H9 (cell line): ENCODE measurements at regions not wholly inside any gene's neighbourhood (a gene's known extent, or its start where the extent isn't known, plus 50 kb on each side); places are given as distances from the start of the nearest gene placed in this dataset.

Experiments
- DNase-seq: peaks from one replicate; pipeline ENCODE4 v3.0.0-alpha.2; 2017
- H2AFZ ChIP-seq: one replicate; pipeline ENCODE4 v1.6.1; 2013; ENCODE audit warnings: mild to moderate bottlenecking, low read length, control low read depth, moderate library complexity
- H2AK5ac ChIP-seq: 2 replicates; pipeline ENCODE4 v1.6.1; 2013; ENCODE audit warnings: low read length, control low read depth, mixed read lengths; ENCODE audit not compliant: insufficient read length
- H2BK120ac ChIP-seq: one replicate; pipeline ENCODE4 v1.6.1; 2013; ENCODE audit warnings: low read depth, mild to moderate bottlenecking, low read length, control low read depth, inconsistent platforms; ENCODE audit not compliant: poor library complexity, severe bottlenecking
- H2BK12ac ChIP-seq: 2 replicates; pipeline ENCODE4 v1.6.1; 2013; ENCODE audit warnings: low read length, control low read depth, mixed read lengths, low read depth; ENCODE audit not compliant: insufficient read length
- H2BK15ac ChIP-seq: 2 replicates; pipeline ENCODE4 v1.6.1; 2013; ENCODE audit warnings: low read depth, low read length, control low read depth
- H2BK20ac ChIP-seq: one replicate; pipeline ENCODE4 v1.6.1; 2013; ENCODE audit warnings: low read depth, mild to moderate bottlenecking, low read length, control low read depth, inconsistent platforms; ENCODE audit not compliant: poor library complexity, severe bottlenecking
- H2BK5ac ChIP-seq: 2 replicates; pipeline ENCODE4 v1.6.1; 2013; ENCODE audit warnings: low read length, control low read depth, mixed read lengths; ENCODE audit not compliant: insufficient read length
- H3K14ac ChIP-seq: 2 replicates; pipeline ENCODE4 v1.6.1; 2013; ENCODE audit warnings: low read length, control low read depth; ENCODE audit not compliant: insufficient read depth
- H3K18ac ChIP-seq: 2 replicates; pipeline ENCODE4 v1.6.1; 2013; ENCODE audit warnings: low read depth, mild to moderate bottlenecking, mixed read lengths, low read length, control low read depth; ENCODE audit not compliant: insufficient read length
- H3K23ac ChIP-seq: 2 replicates; pipeline ENCODE4 v1.6.1; 2013; ENCODE audit warnings: low read length, control low read depth, mixed read lengths, low read depth; ENCODE audit not compliant: insufficient read length
- H3K23me2 ChIP-seq: 2 replicates; pipeline ENCODE4 v1.6.1; 2013; ENCODE audit warnings: low read depth, mild to moderate bottlenecking, mixed read lengths, low read length, control low read depth; ENCODE audit not compliant: insufficient read length, poor library complexity, severe bottlenecking
- H3K27ac ChIP-seq: 2 replicates; pipeline ENCODE4 v1.5.1; 2013; ENCODE audit warnings: low read length, control low read depth, mixed read lengths, low read depth; ENCODE audit not compliant: insufficient read length
- H3K27me3 ChIP-seq: 2 replicates; pipeline ENCODE4 v1.6.1; 2013; ENCODE audit warnings: low read length, control low read depth, inconsistent platforms; ENCODE audit not compliant: insufficient read depth
- H3K4ac ChIP-seq: 2 replicates; pipeline ENCODE4 v1.6.1; 2013; ENCODE audit warnings: low read depth, mild to moderate bottlenecking, control low read depth, inconsistent platforms, low read length, moderate library complexity
- H3K4me1 ChIP-seq: 2 replicates; pipeline ENCODE4 v1.6.1; 2013; ENCODE audit warnings: low read length, control low read depth, inconsistent platforms; ENCODE audit not compliant: insufficient read depth
- H3K4me2 ChIP-seq: 2 replicates; pipeline ENCODE4 v1.6.1; 2013; ENCODE audit warnings: low read length, control low read depth, mixed read lengths; ENCODE audit not compliant: insufficient read length, insufficient read depth
- H3K56ac ChIP-seq: 2 replicates; pipeline ENCODE4 v1.6.1; 2013; ENCODE audit warnings: low read depth, mild to moderate bottlenecking, mixed read lengths, low read length, control low read depth; ENCODE audit not compliant: insufficient read length
- H3K79me1 ChIP-seq: 2 replicates; pipeline ENCODE4 v1.6.1; 2013; ENCODE audit warnings: low read depth, mild to moderate bottlenecking, moderate library complexity, low read length, control low read depth, inconsistent platforms; ENCODE audit not compliant: insufficient read depth, poor library complexity, severe bottlenecking
- H3K79me2 ChIP-seq: 2 replicates; pipeline ENCODE4 v1.6.1; 2013; ENCODE audit warnings: low read length, control low read depth, inconsistent platforms; ENCODE audit not compliant: insufficient read depth
- H3K9ac ChIP-seq: 2 replicates; pipeline ENCODE4 v1.6.1; 2013; ENCODE audit warnings: low read length, control low read depth, mixed read lengths; ENCODE audit not compliant: insufficient read length; ENCODE audit errors: extremely low read depth
- H3K9me3 ChIP-seq: one replicate; pipeline ENCODE4 v1.6.1; 2013; ENCODE audit warnings: low read depth, low read length, inconsistent platforms; ENCODE audit not compliant: control insufficient read depth
- H3T11ph ChIP-seq: one replicate; pipeline ENCODE4 v1.6.1; 2013; ENCODE audit warnings: mild to moderate bottlenecking, low read length, control low read depth, inconsistent platforms
- H4K20me1 ChIP-seq: one replicate; pipeline ENCODE4 v1.6.1; 2013; ENCODE audit not compliant: control insufficient read depth, insufficient read length, insufficient read depth
- H4K5ac ChIP-seq: 2 replicates; pipeline ENCODE4 v1.6.1; 2013; ENCODE audit warnings: low read depth, mild to moderate bottlenecking, mixed read lengths, low read length, control low read depth; ENCODE audit not compliant: insufficient read length
- H4K8ac ChIP-seq: replicated peaks from 2 replicates; pipeline ENCODE4 v1.6.1; 2013; ENCODE audit warnings: low read length, control low read depth, mixed read lengths, low read depth; ENCODE audit not compliant: insufficient read length
- H4K91ac ChIP-seq: 2 replicates; pipeline ENCODE4 v1.6.1; 2013; ENCODE audit warnings: low read depth, mild to moderate bottlenecking, moderate library complexity, mixed read lengths, low read length, control low read depth; ENCODE audit not compliant: insufficient read length
- H3K27ac Mint-ChIP-seq, 3 experiments: 2 replicates in 2 of 3; 3 replicates in 1 of 3; pipeline ENCODE4 v1.8.0; 2020 to 2021; ENCODE audit warnings: mixed read lengths in 3 of 3, mild to moderate bottlenecking in 1 of 3, moderate library complexity in 1 of 3
- H3K27me3 Mint-ChIP-seq: 2 replicates; pipeline ENCODE4 v1.8.0; 2021; ENCODE audit warnings: low read depth, mild to moderate bottlenecking, moderate library complexity, mixed read lengths
- H3K36me3 Mint-ChIP-seq, 3 experiments: 2 replicates in 2 of 3; 3 replicates in 1 of 3; pipeline ENCODE4 v1.8.0; 2020 to 2021; ENCODE audit warnings: low read depth in 3 of 3, mixed read lengths in 3 of 3; ENCODE audit not compliant: insufficient read depth in 1 of 3
- H3K4me1 Mint-ChIP-seq, 2 experiments: 2 replicates each; pipeline ENCODE4 v1.8.0; 2020; ENCODE audit warnings: mixed read lengths in 2 of 2
- H3K4me3 Mint-ChIP-seq, 2 experiments: 2 replicates in 1 of 2; 3 replicates in 1 of 2; pipeline ENCODE4 v1.8.0; 2020 to 2021; ENCODE audit warnings: mild to moderate bottlenecking in 2 of 2, mixed read lengths in 2 of 2, moderate library complexity in 1 of 2
- H3K9me3 Mint-ChIP-seq, 2 experiments: 2 replicates in 1 of 2; 3 replicates in 1 of 2; pipeline ENCODE4 v1.8.0; 2020; ENCODE audit warnings: mild to moderate bottlenecking in 2 of 2, mixed read lengths in 2 of 2, moderate library complexity in 1 of 2
- CTCF ChIP-seq: fragments of 200-600 bp; sonication (generic); conservative IDR thresholded peaks from 3 replicates; pipeline ENCODE4 v1.8.0; 2021; ENCODE audit warnings: antibody characterized with exemption, mild to moderate bottlenecking
- WGBS: extraction: QIAGEN DNeasy Blood & Tissue Kit; methylation state at CpG from one replicate; pipeline ENCODE4 v1.1.7; 2013; ENCODE audit warnings: missing lambda C conversion rate, low lambda C conversion rate, mixed read lengths; ENCODE audit not compliant: insufficient read length; ENCODE audit errors: extremely low coverage; 5-methylcytosine and 5-hydroxymethylcytosine counted together

GRCh38 chr14:106562451-106562850 lies 1036.1 kb downstream of the TMEM121 start:
- no peak overlapping the region for H3K27ac ChIP-seq
- H3K27me3 ChIP-seq, result no peaks in the 10 kb centered on the region
- no peak overlapping the region for H3K4ac ChIP-seq
- no peaks in the 10 kb centered on the region for H3K4me1 ChIP-seq
- Mint-ChIP-seq H3K4me1 (no peaks in the 10 kb centered on the region), H3K4me3 (no peak overlapping the region), H3K36me3 (peaks cover 5 to 45% (median 18%) of the 10 kb centered on the region in 3 experiments; a peak in 6 of 7 replicates), H3K27me3 (no peaks in the 10 kb centered on the region), H3K27ac (no peak overlapping the region), H3K9me3 (peaks cover 89 to 93% of the 10 kb centered on the region in 2 experiments)
- no peak for DNase-seq
- H3K9ac ChIP-seq, result no peak overlapping the region
- H4K91ac ChIP-seq, result no peak overlapping the region
- H4K20me1 ChIP-seq, result no peaks in the 10 kb centered on the region
- H3K18ac ChIP-seq, result no peak overlapping the region
- H2BK120ac ChIP-seq, result no peak overlapping the region
- H3K56ac ChIP-seq, result no peak overlapping the region
- no peaks in the 10 kb centered on the region for H3K79me1 ChIP-seq
- no peak overlapping the region for H3T11ph ChIP-seq
- no peak overlapping the region for H2AK5ac ChIP-seq
- no peak overlapping the region for H2BK15ac ChIP-seq
- no peaks in the 10 kb centered on the region for H3K79me2 ChIP-seq
- H3K14ac ChIP-seq, result no peak overlapping the region
- H3K9me3 ChIP-seq, result peaks cover 89% of the 10 kb centered on the region
- no peak overlapping the region for H4K8ac ChIP-seq
- H2BK20ac ChIP-seq, result no peak overlapping the region
- no peak overlapping the region for H2AFZ ChIP-seq
- no peak overlapping the region for H2BK12ac ChIP-seq
- no peak overlapping the region for H3K4me2 ChIP-seq
- TF ChIP-seq CTCF, result no peak
- H3K23ac ChIP-seq, result no peak overlapping the region
- no peak overlapping the region for H2BK5ac ChIP-seq
- no peaks in the 10 kb centered on the region for H3K23me2 ChIP-seq
- WGBS, result no CpG with 5 or more reads among the region's 6 CpGs
- H4K5ac ChIP-seq, result no peak overlapping the region
